HEK293 (cell line): ENCODE measurements at regions not wholly inside any gene's neighbourhood (a gene's known extent, or its start where the extent isn't known, plus 50 kb on each side); places are given as distances from the start of the nearest gene placed in this dataset.

ENCODE experiments used
- CTCF ChIA-PET: fragments of 350-600 bp; formaldehyde crosslinking; extraction: SDS; loops from one replicate; lab custom pipeline; 2021; ENCODE audit warnings: antibody characterized with exemption; lab: Yijun Ruan, JAX
- POLR2A ChIA-PET: fragments of 300-600 bp; formaldehyde crosslinking; extraction: SDS; loops from one replicate; lab custom pipeline; 2020; ENCODE audit warnings: antibody characterized with exemption, inconsistent platforms; lab: Yijun Ruan, JAX
- H3K27ac ChIP-seq: fragments of 200-500 bp; sonication (Bioruptor generic); 2 replicates; pipeline ENCODE4 v1.5.1; 2014; ENCODE audit warnings: low read depth, low read length, control low read depth, inconsistent platforms; ENCODE audit errors: extremely low read depth
- H3K36me3 ChIP-seq, 2 experiments: fragments of 200-500 bp in 1 of 2; sonication (Bioruptor generic) in 1 of 2; 1 replicate in 1 of 2; 2 replicates in 1 of 2; pipeline ENCODE4 v1.5.1; 2014 to 2017; ENCODE audit warnings: inconsistent platforms in 2 of 2, low read length in 2 of 2; ENCODE audit not compliant: control insufficient read depth in 2 of 2, insufficient read depth in 1 of 2
- H3K4me1 ChIP-seq: fragments of 200-500 bp; sonication (Bioruptor generic); 2 replicates; pipeline ENCODE4 v1.5.1; 2014; ENCODE audit warnings: mild to moderate bottlenecking, low read length, inconsistent platforms; ENCODE audit not compliant: control insufficient read depth, insufficient read depth
- H3K4me3 ChIP-seq: 2 replicates; pipeline ENCODE4 v1.5.1; 2011; ENCODE audit warnings: low read depth, mild to moderate bottlenecking, control low read depth, low read length, moderate library complexity
- H3K9me3 ChIP-seq: fragments of 200-500 bp; sonication (Bioruptor generic); 2 replicates; pipeline ENCODE4 v1.5.1; 2014; ENCODE audit warnings: low read depth, low read length, inconsistent platforms; ENCODE audit not compliant: control insufficient read depth, insufficient read depth
- MEIS1 ChIP-seq: sonication (generic); formaldehyde crosslinking; IDR thresholded peaks from 2 replicates; pipeline ENCODE4 v1.8.1; 2022; ENCODE audit warnings: missing genetic modification reagents, mild to moderate bottlenecking, borderline replicate concordance
- OVOL3 ChIP-seq: fragments of 450-650 bp; formaldehyde crosslinking; IDR thresholded peaks from 2 replicates; pipeline ENCODE4 v1.5.1; 2016; ENCODE audit warnings: missing biosample characterization, missing genetic modification characterization
- SP7 ChIP-seq: fragments of 450-650 bp; formaldehyde crosslinking; IDR thresholded peaks from 2 replicates; pipeline ENCODE4 v1.5.1; 2016; ENCODE audit warnings: missing biosample characterization, missing genetic modification characterization
- ZBTB17 ChIP-seq: fragments of 450-650 bp; formaldehyde crosslinking; IDR thresholded peaks from 2 replicates; pipeline ENCODE4 v1.5.1; 2016; ENCODE audit warnings: missing biosample characterization, missing genetic modification characterization
- ZNF138 ChIP-seq: fragments of 450-650 bp; formaldehyde crosslinking; IDR thresholded peaks from 2 replicates; pipeline ENCODE4 v1.5.1; 2016; ENCODE audit warnings: missing biosample characterization, missing genetic modification characterization, borderline replicate concordance
- ZNF16 ChIP-seq: fragments of 450-650 bp; formaldehyde crosslinking; IDR thresholded peaks from 2 replicates; pipeline ENCODE4 v1.5.1; 2016; ENCODE audit warnings: low read depth, missing biosample characterization, missing genetic modification characterization
- ZNF24 ChIP-seq: fragments of 450-650 bp; formaldehyde crosslinking; IDR thresholded peaks from 2 replicates; pipeline ENCODE4 v1.5.1; 2016; ENCODE audit warnings: missing biosample characterization, missing genetic modification characterization
- ZNF26 ChIP-seq: fragments of 450-650 bp; formaldehyde crosslinking; IDR thresholded peaks from 2 replicates; pipeline ENCODE4 v1.5.1; 2016; ENCODE audit warnings: missing biosample characterization, missing genetic modification characterization
- ZNF449 ChIP-seq: fragments of 450-650 bp; formaldehyde crosslinking; IDR thresholded peaks from 2 replicates; pipeline ENCODE4 v1.5.1; 2017; ENCODE audit warnings: missing biosample characterization, mild to moderate bottlenecking, missing genetic modification characterization, moderate library complexity
- ZNF488 ChIP-seq: fragments of 450-650 bp; formaldehyde crosslinking; IDR thresholded peaks from 2 replicates; pipeline ENCODE4 v1.5.1; 2016; ENCODE audit warnings: missing biosample characterization, missing genetic modification characterization
- ZNF561 ChIP-seq: fragments of 450-650 bp; IDR thresholded peaks from 2 replicates; pipeline ENCODE4 v1.5.1; 2018; ENCODE audit warnings: missing biosample characterization, missing genetic modification characterization, borderline replicate concordance
- ZNF664 ChIP-seq: fragments of 450-650 bp; formaldehyde crosslinking; IDR thresholded peaks from 2 replicates; pipeline ENCODE4 v1.5.1; 2016; ENCODE audit warnings: missing biosample characterization, missing genetic modification characterization
- ZNF747 ChIP-seq: fragments of 450-650 bp; formaldehyde crosslinking; IDR thresholded peaks from 2 replicates; pipeline ENCODE4 v1.5.1; 2016; ENCODE audit warnings: missing biosample characterization, missing genetic modification characterization
- ZSCAN30 ChIP-seq: fragments of 450-650 bp; IDR thresholded peaks from 2 replicates; pipeline ENCODE4 v1.5.1; 2018; ENCODE audit warnings: missing biosample characterization, mild to moderate bottlenecking, missing genetic modification characterization, moderate library complexity
- TF ChIP-seq, protein P1 (sequence below): fragments of 450-650 bp; formaldehyde crosslinking; IDR thresholded peaks from 2 replicates; pipeline ENCODE4 v1.5.1; 2016; ENCODE audit warnings: missing biosample characterization, missing genetic modification characterization
- TF ChIP-seq, protein P2 (sequence below): fragments of 450-650 bp; formaldehyde crosslinking; IDR thresholded peaks from 2 replicates; pipeline ENCODE4 v1.5.1; 2016; ENCODE audit warnings: missing biosample characterization, missing genetic modification characterization
- TF ChIP-seq, protein P3 (sequence below): fragments of 450-650 bp; formaldehyde crosslinking; IDR thresholded peaks from 2 replicates; pipeline ENCODE4 v1.5.1; 2017; ENCODE audit warnings: missing biosample characterization, missing genetic modification characterization

DNA sequence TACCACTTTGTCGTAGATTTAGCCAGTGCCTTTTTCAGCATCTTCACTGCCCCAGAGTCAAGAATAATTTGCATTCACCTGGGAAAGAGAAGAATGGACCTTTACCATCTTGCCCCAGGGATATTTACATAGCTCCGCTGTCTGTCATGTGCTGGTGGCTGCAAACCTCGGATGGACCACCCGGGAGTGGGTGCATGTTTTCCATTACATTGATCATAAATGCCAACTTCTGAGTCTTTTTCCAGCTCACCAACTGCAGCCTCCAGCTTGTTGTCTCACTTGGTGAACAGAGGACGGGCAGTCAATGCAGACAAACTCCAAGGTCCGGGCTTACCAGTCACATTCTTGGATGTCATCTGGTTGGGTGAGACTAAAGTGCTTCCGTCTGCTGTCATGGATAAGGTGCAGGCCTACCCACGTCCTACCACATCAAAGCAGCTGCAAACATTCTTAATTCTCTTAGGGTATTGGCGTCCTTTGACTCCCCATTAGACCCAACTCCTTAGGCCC lies 155.8 kb upstream of the APC start:
- Histone ChIP-seq H3K27ac (no peak overlapping the region), H3K36me3 (no peaks in the 10 kb centered on the region), H3K4me1 (no peaks in the 10 kb centered on the region; the same call in 1 of the 2 replicates), H3K4me3 (no peak overlapping the region), H3K9me3 (no peaks in the 10 kb centered on the region)
- CTCF ChIA-PET, result no interaction called here
- TF ChIP-seq, protein P1, sequence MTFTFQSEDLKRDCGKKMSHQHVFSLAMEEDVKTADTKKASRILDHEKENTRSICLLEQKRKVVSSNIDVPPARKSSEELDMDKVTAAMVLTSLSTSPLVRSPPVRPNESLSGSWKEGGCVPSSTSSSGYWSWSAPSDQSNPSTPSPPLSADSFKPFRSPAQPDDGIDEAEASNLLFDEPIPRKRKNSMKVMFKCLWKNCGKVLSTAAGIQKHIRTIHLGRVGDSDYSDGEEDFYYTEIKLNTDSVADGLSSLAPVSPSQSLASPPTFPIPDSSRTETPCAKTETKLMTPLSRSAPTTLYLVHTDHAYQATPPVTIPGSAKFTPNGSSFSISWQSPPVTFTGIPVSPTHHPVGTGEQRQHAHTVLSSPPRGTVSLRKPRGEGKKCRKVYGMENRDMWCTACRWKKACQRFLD, result no peak
- TF ChIP-seq, protein P2, sequence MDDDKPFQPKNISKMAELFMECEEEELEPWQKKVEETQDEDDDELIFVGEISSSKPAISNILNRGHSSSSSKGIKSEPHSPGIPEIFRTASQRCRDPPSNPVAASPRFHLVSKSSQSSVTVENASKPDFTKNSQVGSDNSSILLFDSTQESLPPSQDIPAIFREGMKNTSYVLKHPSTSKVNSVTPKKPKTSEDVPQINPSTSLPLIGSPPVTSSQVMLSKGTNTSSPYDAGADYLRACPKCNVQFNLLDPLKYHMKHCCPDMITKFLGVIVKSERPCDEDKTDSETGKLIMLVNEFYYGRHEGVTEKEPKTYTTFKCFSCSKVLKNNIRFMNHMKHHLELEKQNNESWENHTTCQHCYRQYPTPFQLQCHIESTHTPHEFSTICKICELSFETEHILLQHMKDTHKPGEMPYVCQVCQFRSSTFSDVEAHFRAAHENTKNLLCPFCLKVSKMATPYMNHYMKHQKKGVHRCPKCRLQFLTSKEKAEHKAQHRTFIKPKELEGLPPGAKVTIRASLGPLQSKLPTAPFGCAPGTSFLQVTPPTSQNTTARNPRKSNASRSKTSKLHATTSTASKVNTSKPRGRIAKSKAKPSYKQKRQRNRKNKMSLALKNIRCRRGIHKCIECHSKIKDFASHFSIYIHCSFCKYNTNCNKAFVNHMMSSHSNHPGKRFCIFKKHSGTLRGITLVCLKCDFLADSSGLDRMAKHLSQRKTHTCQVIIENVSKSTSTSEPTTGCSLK, result no peak
- POLR2A ChIA-PET, result no interaction called here

DNA sequence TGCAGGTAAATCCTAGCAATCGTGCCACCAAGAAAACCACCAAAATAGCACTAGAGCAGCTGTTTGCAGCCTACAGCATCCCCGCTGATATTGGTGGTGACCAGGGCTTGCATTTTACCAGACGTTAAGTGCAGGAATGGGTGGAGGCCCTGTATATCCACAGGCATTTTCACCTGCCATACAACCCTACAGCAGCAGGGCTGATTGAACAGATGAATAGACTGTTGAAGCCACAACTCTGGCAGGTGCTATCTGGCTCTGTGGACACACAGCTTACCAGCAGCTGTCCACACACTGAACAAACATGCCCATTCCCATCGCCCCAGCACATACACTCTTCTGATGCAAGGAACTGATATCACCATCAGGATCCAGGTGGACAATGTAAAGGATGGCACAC lies 154.5 kb upstream of the APC start:
- no peak for TF ChIP-seq ZNF664
- no peak for TF ChIP-seq ZNF747 (tag by site-specific recombination)
- no peak for TF ChIP-seq ZNF26 (tag by site-specific recombination)
- TF ChIP-seq ZNF24 (tag by site-specific recombination), result no peak
- no peak for TF ChIP-seq ZNF449
- TF ChIP-seq, protein P3, sequence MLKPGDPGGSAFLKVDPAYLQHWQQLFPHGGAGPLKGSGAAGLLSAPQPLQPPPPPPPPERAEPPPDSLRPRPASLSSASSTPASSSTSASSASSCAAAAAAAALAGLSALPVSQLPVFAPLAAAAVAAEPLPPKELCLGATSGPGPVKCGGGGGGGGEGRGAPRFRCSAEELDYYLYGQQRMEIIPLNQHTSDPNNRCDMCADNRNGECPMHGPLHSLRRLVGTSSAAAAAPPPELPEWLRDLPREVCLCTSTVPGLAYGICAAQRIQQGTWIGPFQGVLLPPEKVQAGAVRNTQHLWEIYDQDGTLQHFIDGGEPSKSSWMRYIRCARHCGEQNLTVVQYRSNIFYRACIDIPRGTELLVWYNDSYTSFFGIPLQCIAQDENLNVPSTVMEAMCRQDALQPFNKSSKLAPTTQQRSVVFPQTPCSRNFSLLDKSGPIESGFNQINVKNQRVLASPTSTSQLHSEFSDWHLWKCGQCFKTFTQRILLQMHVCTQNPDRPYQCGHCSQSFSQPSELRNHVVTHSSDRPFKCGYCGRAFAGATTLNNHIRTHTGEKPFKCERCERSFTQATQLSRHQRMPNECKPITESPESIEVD (tag by site-specific recombination), result no peak
- no peak for TF ChIP-seq ZSCAN30 (tag by site-specific recombination)
- no peak for TF ChIP-seq MEIS1 (CRISPR knock-in tag)
- TF ChIP-seq ZBTB17 (tag by site-specific recombination), result no peak
- no peak for TF ChIP-seq ZNF138 (tag by site-specific recombination)
- no peak for TF ChIP-seq ZNF561 (tag by site-specific recombination)
- TF ChIP-seq ZNF16, result no peak
- no peak for TF ChIP-seq OVOL3
- TF ChIP-seq ZNF488 (tag by site-specific recombination), result no peak
- TF ChIP-seq SP7 (tag by site-specific recombination), result no peak
- H3K36me3 ChIP-seq, result no peaks in the 10 kb centered on the region
- no peak overlapping the region for H3K4me3 ChIP-seq
- H3K4me1 ChIP-seq, result no peaks in the 10 kb centered on the region; the same call in 1 of the 2 replicates
- ChIA-PET CTCF (interaction anchor here (0.6 kb wide), 1 partner anchor 311 kb away, joined by 5 read pairs; no protein-coding TSS in a partner anchor), POLR2A (no interaction called here)
- no peak overlapping the region for H3K27ac ChIP-seq
- H3K9me3 ChIP-seq, result no peaks in the 10 kb centered on the region
